GM12891 (cell line): ENCODE measurements at regions not wholly inside any gene's neighbourhood (a gene's known extent, or its start where the extent isn't known, plus 50 kb on each side); places are given as distances from the start of the nearest gene placed in this dataset.

Source experiments
- POLR2A ChIP-seq: IDR thresholded peaks from 2 replicates; pipeline ENCODE4 v1.6.1; 2011; ENCODE audit warnings: low read depth, low read length, control low read depth
- POLR2AphosphoS5 ChIP-seq: IDR thresholded peaks from 2 replicates; pipeline ENCODE4 v1.6.1; 2011; ENCODE audit warnings: low read depth, low read length, control low read depth
- SPI1 ChIP-seq: IDR thresholded peaks from 2 replicates; pipeline ENCODE4 v1.6.1; 2011; ENCODE audit warnings: low read depth, low read length, control low read depth
- TAF1 ChIP-seq: IDR thresholded peaks from 2 replicates; pipeline ENCODE4 v1.6.1; 2011; ENCODE audit warnings: low read depth, low read length, control low read depth

GRCh38 chr1:79704067-79704466, 697.5 kb upstream of the ADGRL4 start:
- no peak for TF ChIP-seq POLR2AphosphoS5
- no peak for TF ChIP-seq SPI1
- TF ChIP-seq TAF1 = no peak
- TF ChIP-seq POLR2A = no peak
